ENCODE measurements at regions not wholly inside any gene's neighbourhood (a gene's known extent, or its start where the extent isn't known, plus 50 kb on each side); places are given as distances from the start of the nearest gene placed in this dataset.

GRCh38 chr15:53251996-53252395 is 461.9 kb upstream of the ONECUT1 start:
- H2AFZ ChIP-seq (ENCODE audit: low read depth, low read length, poor library complexity, severe bottlenecking), result no peak overlapping the region
- H3K27me3 ChIP-seq (ENCODE audit: insufficient read depth, low read length), result 0 out of 2 replicates have a peak, but pooled peaks cover 6% of the 10 kb centered on the region
- no peaks in the 10 kb centered on the region for H4K20me1 ChIP-seq (ENCODE audit: insufficient read depth)
- no peak overlapping the region for H3K27ac ChIP-seq (ENCODE audit: low read depth, low read length)
- no peaks in the 10 kb centered on the region for H3K4me1 ChIP-seq (ENCODE audit: control insufficient read depth in 1 of 2, insufficient read depth in 2 of 2, low read length in 2 of 2)
- RAD21 ChIA-PET (ENCODE audit: low non-redundant PET in 1 of 2, low total read pairs in 2 of 2, uncharacterized antibody in 2 of 2, unreplicated experiment in 2 of 2), result no interaction called here
- intact Hi-C loops (cut with micrococcal nuclease), result no loop called here
- no peak overlapping the region for H3K4me3 ChIP-seq (replicated peaks in 1 of 2; ENCODE audit: low read depth in 1 of 2, low read length in 2 of 2)
- TF ChIP-seq EGR1 (IDR thresholded peaks at IDR 0.05; ENCODE audit: low read depth) (no peak), JUND (IDR thresholded peaks at IDR 0.05) (no peak), SIN3A (IDR thresholded peaks at IDR 0.05; ENCODE audit: low read depth) (no peak), CBX3 (IDR thresholded peaks at IDR 0.05; ENCODE audit: low read depth) (no peak), ZFX (IDR thresholded peaks at IDR 0.05) (no peak), YY1 (IDR thresholded peaks at IDR 0.05; ENCODE audit: extremely low read depth, insufficient replicate concordance, low read depth, low read length) (no peak), ELF1 (IDR thresholded peaks at IDR 0.05; ENCODE audit: borderline replicate concordance, low read depth) (no peak), TCF7L2 (IDR thresholded peaks at IDR 0.05; ENCODE audit: borderline replicate concordance, extremely low read depth, insufficient read depth, insufficient read length) (no peak)
- TF ChIP-seq, protein P1, sequence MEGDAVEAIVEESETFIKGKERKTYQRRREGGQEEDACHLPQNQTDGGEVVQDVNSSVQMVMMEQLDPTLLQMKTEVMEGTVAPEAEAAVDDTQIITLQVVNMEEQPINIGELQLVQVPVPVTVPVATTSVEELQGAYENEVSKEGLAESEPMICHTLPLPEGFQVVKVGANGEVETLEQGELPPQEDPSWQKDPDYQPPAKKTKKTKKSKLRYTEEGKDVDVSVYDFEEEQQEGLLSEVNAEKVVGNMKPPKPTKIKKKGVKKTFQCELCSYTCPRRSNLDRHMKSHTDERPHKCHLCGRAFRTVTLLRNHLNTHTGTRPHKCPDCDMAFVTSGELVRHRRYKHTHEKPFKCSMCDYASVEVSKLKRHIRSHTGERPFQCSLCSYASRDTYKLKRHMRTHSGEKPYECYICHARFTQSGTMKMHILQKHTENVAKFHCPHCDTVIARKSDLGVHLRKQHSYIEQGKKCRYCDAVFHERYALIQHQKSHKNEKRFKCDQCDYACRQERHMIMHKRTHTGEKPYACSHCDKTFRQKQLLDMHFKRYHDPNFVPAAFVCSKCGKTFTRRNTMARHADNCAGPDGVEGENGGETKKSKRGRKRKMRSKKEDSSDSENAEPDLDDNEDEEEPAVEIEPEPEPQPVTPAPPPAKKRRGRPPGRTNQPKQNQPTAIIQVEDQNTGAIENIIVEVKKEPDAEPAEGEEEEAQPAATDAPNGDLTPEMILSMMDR (IDR thresholded peaks at IDR 0.05 in 2 of 3, conservative IDR thresholded peaks at IDR 0.05 in 1 of 3; ENCODE audit: borderline replicate concordance in 1 of 3, insufficient read depth in 1 of 3, low read depth in 2 of 3, low read length in 2 of 3), result no peak
- no TSS peak for BruUV-seq (replicated peaks)
- no peak for ATAC-seq
- POLR2A ChIA-PET, result no interaction called here
- no peaks in the 10 kb centered on the region for H3K36me3 ChIP-seq (ENCODE audit: control insufficient read depth in 1 of 2, insufficient read depth in 2 of 2, low read length in 2 of 2)
- no peak overlapping the region for H3K4me2 ChIP-seq (ENCODE audit: low read length)
- no peaks in the 10 kb centered on the region for H3K9me3 ChIP-seq (ENCODE audit: control insufficient read depth in 1 of 2, insufficient read depth in 1 of 2, low read depth in 1 of 2, low read length in 2 of 2)
- no peak overlapping the region for H3K9ac ChIP-seq (ENCODE audit: low read length)
- CTCF ChIA-PET, result no interaction called here
- DNase-seq (ENCODE audit: low read depth, low spot score), result no peak
- no peaks in the 10 kb centered on the region for H3K9me2 ChIP-seq (ENCODE audit: insufficient read depth)
- no peaks in the 10 kb centered on the region for H3K79me2 ChIP-seq (ENCODE audit: insufficient read depth, low read length)

- Histone ChIP-seq H3K9me3 (ENCODE audit: control insufficient read depth in 1 of 2, insufficient read depth in 1 of 2, low read depth in 1 of 2, low read length in 2 of 2) (no peaks in the 10 kb centered on the region), H2AFZ (ENCODE audit: low read depth, low read length, poor library complexity, severe bottlenecking) (no peak overlapping the region), H3K4me1 (ENCODE audit: control insufficient read depth in 1 of 2, insufficient read depth in 2 of 2, low read length in 2 of 2) (no peaks in the 10 kb centered on the region), H3K27me3 (ENCODE audit: insufficient read depth, low read length) (0 out of 2 replicates have a peak, but pooled peaks cover 6% of the 10 kb centered on the region), H4K20me1 (ENCODE audit: insufficient read depth) (no peaks in the 10 kb centered on the region), H3K9me2 (ENCODE audit: insufficient read depth) (no peaks in the 10 kb centered on the region), H3K79me2 (ENCODE audit: insufficient read depth, low read length) (no peaks in the 10 kb centered on the region), H3K4me3 (replicated peaks in 1 of 2; ENCODE audit: low read depth in 1 of 2, low read length in 2 of 2) (no peak overlapping the region), H3K27ac (ENCODE audit: low read depth, low read length) (no peak overlapping the region), H3K9ac (ENCODE audit: low read length) (no peak overlapping the region), H3K36me3 (ENCODE audit: control insufficient read depth in 1 of 2, insufficient read depth in 2 of 2, low read length in 2 of 2) (no peaks in the 10 kb centered on the region), H3K4me2 (ENCODE audit: low read length) (no peak overlapping the region)
- DNase-seq (ENCODE audit: low read depth, low spot score) (no peak), ATAC-seq (no peak)
- CTCF ChIA-PET, result no interaction called here
- RAD21 ChIA-PET (ENCODE audit: low non-redundant PET in 1 of 2, low total read pairs in 2 of 2, uncharacterized antibody in 2 of 2, unreplicated experiment in 2 of 2), result no interaction called here
- TF ChIP-seq, protein P2, sequence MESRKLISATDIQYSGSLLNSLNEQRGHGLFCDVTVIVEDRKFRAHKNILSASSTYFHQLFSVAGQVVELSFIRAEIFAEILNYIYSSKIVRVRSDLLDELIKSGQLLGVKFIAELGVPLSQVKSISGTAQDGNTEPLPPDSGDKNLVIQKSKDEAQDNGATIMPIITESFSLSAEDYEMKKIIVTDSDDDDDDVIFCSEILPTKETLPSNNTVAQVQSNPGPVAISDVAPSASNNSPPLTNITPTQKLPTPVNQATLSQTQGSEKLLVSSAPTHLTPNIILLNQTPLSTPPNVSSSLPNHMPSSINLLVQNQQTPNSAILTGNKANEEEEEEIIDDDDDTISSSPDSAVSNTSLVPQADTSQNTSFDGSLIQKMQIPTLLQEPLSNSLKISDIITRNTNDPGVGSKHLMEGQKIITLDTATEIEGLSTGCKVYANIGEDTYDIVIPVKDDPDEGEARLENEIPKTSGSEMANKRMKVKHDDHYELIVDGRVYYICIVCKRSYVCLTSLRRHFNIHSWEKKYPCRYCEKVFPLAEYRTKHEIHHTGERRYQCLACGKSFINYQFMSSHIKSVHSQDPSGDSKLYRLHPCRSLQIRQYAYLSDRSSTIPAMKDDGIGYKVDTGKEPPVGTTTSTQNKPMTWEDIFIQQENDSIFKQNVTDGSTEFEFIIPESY (IDR thresholded peaks at IDR 0.05; ENCODE audit: extremely low read depth, insufficient replicate concordance, low read length), result no peak
- no peak for TF ChIP-seq EGR1 (IDR thresholded peaks at IDR 0.05; ENCODE audit: low read depth)
- TF ChIP-seq YY1 (IDR thresholded peaks at IDR 0.05; ENCODE audit: extremely low read depth, insufficient replicate concordance, low read depth, low read length), result no peak
- TF ChIP-seq TCF7L2 (IDR thresholded peaks at IDR 0.05; ENCODE audit: borderline replicate concordance, extremely low read depth, insufficient read depth, insufficient read length), result no peak
- TF ChIP-seq, protein P3, sequence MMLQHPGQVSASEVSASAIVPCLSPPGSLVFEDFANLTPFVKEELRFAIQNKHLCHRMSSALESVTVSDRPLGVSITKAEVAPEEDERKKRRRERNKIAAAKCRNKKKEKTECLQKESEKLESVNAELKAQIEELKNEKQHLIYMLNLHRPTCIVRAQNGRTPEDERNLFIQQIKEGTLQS (IDR thresholded peaks at IDR 0.05), result no peak
- intact Hi-C loops (cut with micrococcal nuclease), result no loop called here
- no TSS peak for BruUV-seq (replicated peaks)
- POLR2A ChIA-PET, result no interaction called here
Observed at GRCh38 chr15:53251523-53251922, 461.4 kb upstream of the ONECUT1 start.
